Adipose tissue (tissue), 3 donors: ENCODE measurements at regions not wholly inside any gene's neighbourhood (a gene's known extent, or its start where the extent isn't known, plus 50 kb on each side); places are given as distances from the start of the nearest gene placed in this dataset.

Experiments
- H3K27ac ChIP-seq: one replicate; pipeline ENCODE4 v1.5.1; 2013; ENCODE audit warnings: low read depth, low read length
- WGBS, 3 donors: extraction: QIAGEN DNeasy Blood & Tissue Kit; methylation state at CpG; one replicate each; pipeline ENCODE4 v1.1.7; 2013; 5-methylcytosine and 5-hydroxymethylcytosine counted together
- donor health status: healthy with polysubstance abuse.
- donor health status: Bipolar disorder and iron deficiency.
- donor health status: healthy.

GRCh38 chr15:62845241-62846126, 197.1 kb upstream of the TPM1 start:
- 59 to 64% (median 63%) methylated on average over 12 of the region's 12 CpGs for WGBS, 3 donors
- no peak overlapping the region for H3K27ac ChIP-seq

- H3K27ac ChIP-seq = no peak overlapping the region
- 81 to 95% (median 89%) methylated on average over 10 of the region's 10 CpGs for WGBS, 3 donors
Measured at GRCh38 chr15:62846131-62846804, 196.3 kb upstream of the TPM1 start.

GRCh38 chr15:62846805-62847495, 195.6 kb upstream of the TPM1 start:
- WGBS, 3 donors = 91 to 95% (median 95%) methylated on average over 8 of the region's 8 CpGs
- H3K27ac ChIP-seq = no peak overlapping the region

GRCh38 chr15:62847900-62848489, 194.6 kb upstream of the TPM1 start:
- 62 to 74% (median 67%) methylated on average over 7 of the region's 7 CpGs for WGBS, 3 donors
- H3K27ac ChIP-seq = no peak overlapping the region

- no peak overlapping the region for H3K27ac ChIP-seq
- 42 to 49% (median 45%) methylated on average over 5 of the region's 5 CpGs for WGBS, 3 donors
Measured at GRCh38 chr15:62848632-62849050, 193.9 kb upstream of the TPM1 start.

GRCh38 chr15:62849316-62850106, 193.0 kb upstream of the TPM1 start:
- H3K27ac ChIP-seq = no peak overlapping the region
- 61 to 76% (median 69%) methylated on average over 4 of the region's 4 CpGs for WGBS, 3 donors

- 67 to 94% (median 88%) methylated on average over 9 of the region's 9 CpGs for WGBS, 3 donors
- no peak overlapping the region for H3K27ac ChIP-seq
Measured at GRCh38 chr15:62850318-62850717, 192.2 kb upstream of the TPM1 start.

- no peak overlapping the region for H3K27ac ChIP-seq
- WGBS, 3 donors = 76 to 86% (median 83%) methylated on average over 9 of the region's 9 CpGs
Measured at GRCh38 chr15:62850791-62851291, 191.7 kb upstream of the TPM1 start.

GRCh38 chr15:62853114-62853840, 189.3 kb upstream of the TPM1 start:
- 73 to 83% (median 82%) methylated on average over 5 of the region's 5 CpGs for WGBS, 3 donors

GRCh38 chr15:62853841-62854225, 188.7 kb upstream of the TPM1 start:
- WGBS, 3 donors = 61 to 86% (median 66%) methylated on average over 6 of the region's 6 CpGs
- no peak overlapping the region for H3K27ac ChIP-seq

More at GRCh38 chr15:62853114-62853840, 189.3 kb upstream of the TPM1 start:
- H3K27ac ChIP-seq = no peak overlapping the region

- H3K27ac ChIP-seq = no peak overlapping the region
- WGBS, 3 donors = 84 to 92% (median 89%) methylated on average over 12 of the region's 12 CpGs
Measured at GRCh38 chr15:62854420-62855084, 188.0 kb upstream of the TPM1 start.

- no peak overlapping the region for H3K27ac ChIP-seq
- WGBS, 3 donors = 87 to 93% (median 92%) methylated on average over 7 of the region's 7 CpGs
Measured at GRCh38 chr15:62855085-62855476, 187.5 kb upstream of the TPM1 start.

GRCh38 chr15:62856466-62857246, 185.9 kb upstream of the TPM1 start:
- 86 to 92% (median 91%) methylated on average over 12 of the region's 12 CpGs for WGBS, 3 donors
- H3K27ac ChIP-seq = no peak overlapping the region

- WGBS, 3 donors = 76 to 93% (median 78%) methylated on average over 5 of the region's 5 CpGs
- H3K27ac ChIP-seq = no peak overlapping the region
Measured at GRCh38 chr15:62857411-62857853, 185.1 kb upstream of the TPM1 start.

- no peak overlapping the region for H3K27ac ChIP-seq
- 65 to 81% (median 80%) methylated on average over 2 of the region's 2 CpGs for WGBS, 3 donors
Measured at GRCh38 chr15:62858343-62858742, 184.2 kb upstream of the TPM1 start.

GRCh38 chr15:62862717-62863116, 179.8 kb upstream of the TPM1 start:
- 86 to 94% (median 92%) methylated on average over 2 of the region's 2 CpGs for WGBS, 3 donors

More at GRCh38 chr15:62862717-62863116, 179.8 kb upstream of the TPM1 start:
- H3K27ac ChIP-seq = no peak overlapping the region
